Kidney epithelial cell (primary cell): ENCODE measurements at regions not wholly inside any gene's neighbourhood (a gene's known extent, or its start where the extent isn't known, plus 50 kb on each side); places are given as distances from the start of the nearest gene placed in this dataset.
"Not testable (repeated sequence)": the region's sequence is repeated elsewhere in the genome, so short reads cannot be mapped to it uniquely, and the experiment has no call there.

Experiments used
- DNase-seq: peaks from one replicate; pipeline ENCODE4 v3.0.0-alpha.2; 2010; ENCODE audit warnings: low read depth
- H3K27me3 ChIP-seq: 2 replicates; pipeline ENCODE4 v1.6.0; 2011; ENCODE audit warnings: low read length; ENCODE audit not compliant: control insufficient read depth, insufficient read depth
- H3K36me3 ChIP-seq: 2 replicates; pipeline ENCODE4 v1.5.1; 2011; ENCODE audit warnings: low read length; ENCODE audit not compliant: control insufficient read depth, insufficient read depth
- H3K4me3 ChIP-seq: 2 replicates; pipeline ENCODE4 v1.5.1; 2011; ENCODE audit warnings: low read depth, mild to moderate bottlenecking, control low read depth, low read length
- CTCF ChIP-seq: IDR thresholded peaks from 2 replicates; pipeline ENCODE4 v1.5.1; 2011; ENCODE audit warnings: mild to moderate bottlenecking, moderate library complexity, low read length, control low read depth, inconsistent platforms; ENCODE audit not compliant: insufficient read depth, poor library complexity, severe bottlenecking

GRCh38 chr4:57985161-57985560 is 875.0 kb upstream of the IGFBP7 start:
- H3K4me3 ChIP-seq: no peak overlapping the region
- DNase-seq: no peak
- no peak for TF ChIP-seq CTCF
- H3K27me3 ChIP-seq: no peaks in the 10 kb centered on the region
- no peaks in the 10 kb centered on the region for H3K36me3 ChIP-seq

- H3K4me3 ChIP-seq: no peak overlapping the region
- H3K27me3 ChIP-seq: no peaks in the 10 kb centered on the region
- DNase-seq: no peak
- TF ChIP-seq CTCF: no peak
- no peaks in the 10 kb centered on the region for H3K36me3 ChIP-seq
These were observed 870.9 kb upstream of the IGFBP7 start for GRCh38 chr4:57981123-57981522.

GRCh38 chr4:57974821-57975220 is 864.6 kb upstream of the IGFBP7 start:
- H3K4me3 ChIP-seq: no peak overlapping the region
- no peak for TF ChIP-seq CTCF
- H3K27me3 ChIP-seq: no peaks in the 10 kb centered on the region
- no peaks in the 10 kb centered on the region for H3K36me3 ChIP-seq
- no peak for DNase-seq

GRCh38 chr4:57973819-57974218 is 863.6 kb upstream of the IGFBP7 start:
- no peaks in the 10 kb centered on the region for H3K27me3 ChIP-seq
- H3K4me3 ChIP-seq: no peak overlapping the region
- H3K36me3 ChIP-seq: no peaks in the 10 kb centered on the region
- DNase-seq: no peak
- no peak for TF ChIP-seq CTCF

GRCh38 chr4:57971261-57971660 is 861.1 kb upstream of the IGFBP7 start:
- H3K4me3 ChIP-seq: no peak overlapping the region
- no peak for TF ChIP-seq CTCF
- no peak for DNase-seq

GRCh38 chr4:57966987-57967760 is 857.0 kb upstream of the IGFBP7 start:
- no peak for TF ChIP-seq CTCF
- Histone ChIP-seq H3K4me3 (no peak overlapping the region), H3K36me3 (no peaks in the 10 kb centered on the region), H3K27me3 (no peaks in the 10 kb centered on the region)
- no peak for DNase-seq

More at GRCh38 chr4:57971261-57971660, 861.1 kb upstream of the IGFBP7 start:
- Histone ChIP-seq H3K27me3 (no peaks in the 10 kb centered on the region), H3K36me3 (no peaks in the 10 kb centered on the region)

- H3K4me3 ChIP-seq, DNase-seq: not testable (repeated sequence)
These were observed 855.2 kb upstream of the IGFBP7 start for GRCh38 chr4:57965431-57965830.

More at GRCh38 chr4:57965431-57965830, 855.2 kb upstream of the IGFBP7 start:
- H3K36me3 ChIP-seq, H3K27me3 ChIP-seq: not testable (repeated sequence)
